Fibroblast of lung (primary cell): ENCODE measurements at regions not wholly inside any gene's neighbourhood (a gene's known extent, or its start where the extent isn't known, plus 50 kb on each side); places are given as distances from the start of the nearest gene placed in this dataset.
"Not testable (repeated sequence)": the region's sequence is repeated elsewhere in the genome, so short reads cannot be mapped to it uniquely, and the experiment has no call there.

Experiments used
- CTCF ChIP-seq, 2 donors: IDR thresholded peaks in 1 of 2; conservative IDR thresholded peaks in 1 of 2; 1 replicate in 1 of 2; 2 replicates in 1 of 2; pipeline ENCODE4 v1.5.1; 2011 to 2012; ENCODE audit warnings: low read length in 2 of 2, control low read depth in 1 of 2, inconsistent platforms in 1 of 2, low read depth in 1 of 2, mild to moderate bottlenecking in 1 of 2
- EZH2 ChIP-seq: IDR thresholded peaks from 2 replicates; pipeline ENCODE4 v1.5.1; 2012; ENCODE audit warnings: low read length, control low read depth, mild to moderate bottlenecking; ENCODE audit errors: missing control alignments

GRCh38 chr15:20401058-20401457 is 140.5 kb downstream of the GOLGA6L6 start:
- not testable (repeated sequence) for TF ChIP-seq CTCF (conservative IDR thresholded peaks at IDR 0.05 in 1 of 2, IDR thresholded peaks at IDR 0.05 in 1 of 2; ENCODE audit: low read depth in 1 of 2, low read length in 2 of 2); EZH2
